ENCODE measurements at regions not wholly inside any gene's neighbourhood (a gene's known extent, or its start where the extent isn't known, plus 50 kb on each side); places are given as distances from the start of the nearest gene placed in this dataset.

GRCh38 chr9:3659647-3660046 is 133.8 kb upstream of the RFX3 start:
- DNase-seq (ENCODE audit: low spot score) (no peak), ATAC-seq (peak; percentile 52)
- Histone ChIP-seq H3K4me3 (no peak overlapping the region), H3K4me2 (no peak overlapping the region), H3K36me3 (ENCODE audit: insufficient read depth) (no peaks in the 10 kb centered on the region), H2AFZ (no peak overlapping the region; the same call in 1 of the 2 replicates), H3K9me2 (ENCODE audit: insufficient read depth) (no peaks in the 10 kb centered on the region), H3K27me3 (ENCODE audit: insufficient read depth) (no peaks in the 10 kb centered on the region), H3K27ac (ENCODE audit: low read depth) (no peak overlapping the region), H3K4me1 (ENCODE audit: insufficient read depth) (no peaks in the 10 kb centered on the region), H4K20me1 (replicated peaks; ENCODE audit: insufficient read depth) (no peaks in the 10 kb centered on the region), H3K79me2 (replicated peaks; ENCODE audit: insufficient read depth) (no peaks in the 10 kb centered on the region), H3F3A (replicated peaks; ENCODE audit: low read depth) (no peaks in the 10 kb centered on the region)
- peaks cover 3% of the 10 kb centered on the region for H3K27me3 Mint-ChIP-seq (ENCODE audit: insufficient read depth, low read depth, poor library complexity)
- H3K9me3 Mint-ChIP-seq, result no peaks in the 10 kb centered on the region
- TF ChIP-seq REST (IDR thresholded peaks at IDR 0.05; ENCODE audit: unreplicated experiment) (no peak), CTCF (conservative IDR thresholded peaks at IDR 0.05; ENCODE audit: low read depth in 2 of 2) (no peak)
- TF ChIP-seq, protein P1, sequence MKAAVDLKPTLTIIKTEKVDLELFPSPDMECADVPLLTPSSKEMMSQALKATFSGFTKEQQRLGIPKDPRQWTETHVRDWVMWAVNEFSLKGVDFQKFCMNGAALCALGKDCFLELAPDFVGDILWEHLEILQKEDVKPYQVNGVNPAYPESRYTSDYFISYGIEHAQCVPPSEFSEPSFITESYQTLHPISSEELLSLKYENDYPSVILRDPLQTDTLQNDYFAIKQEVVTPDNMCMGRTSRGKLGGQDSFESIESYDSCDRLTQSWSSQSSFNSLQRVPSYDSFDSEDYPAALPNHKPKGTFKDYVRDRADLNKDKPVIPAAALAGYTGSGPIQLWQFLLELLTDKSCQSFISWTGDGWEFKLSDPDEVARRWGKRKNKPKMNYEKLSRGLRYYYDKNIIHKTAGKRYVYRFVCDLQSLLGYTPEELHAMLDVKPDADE (IDR thresholded peaks at IDR 0.05), result no peak
- H3K36me3 Mint-ChIP-seq (ENCODE audit: low read depth), result no peaks in the 10 kb centered on the region
- H3K4me3 Mint-ChIP-seq, result no peak overlapping the region
- peaks cover 17% of the 10 kb centered on the region for H3K4me1 Mint-ChIP-seq
- H3K27ac Mint-ChIP-seq, result no peak overlapping the region

GRCh38 chr9:3658964-3659363 is 133.2 kb upstream of the RFX3 start:
- ATAC-seq, result no peak
- Histone ChIP-seq H3F3A (replicated peaks; ENCODE audit: low read depth) (no peaks in the 10 kb centered on the region), H3K36me3 (ENCODE audit: insufficient read depth) (no peaks in the 10 kb centered on the region), H3K4me1 (ENCODE audit: insufficient read depth) (no peaks in the 10 kb centered on the region), H3K27ac (ENCODE audit: low read depth) (no peak overlapping the region), H2AFZ (no peak overlapping the region; the same call in 1 of the 2 replicates), H3K27me3 (ENCODE audit: insufficient read depth) (no peaks in the 10 kb centered on the region), H4K20me1 (replicated peaks; ENCODE audit: insufficient read depth) (no peaks in the 10 kb centered on the region), H3K4me3 (no peak overlapping the region), H3K4me2 (no peak overlapping the region), H3K9me2 (ENCODE audit: insufficient read depth) (no peaks in the 10 kb centered on the region), H3K79me2 (replicated peaks; ENCODE audit: insufficient read depth) (no peaks in the 10 kb centered on the region)
- H3K36me3 Mint-ChIP-seq (ENCODE audit: low read depth), result no peaks in the 10 kb centered on the region
- peaks cover 3% of the 10 kb centered on the region for H3K27me3 Mint-ChIP-seq (ENCODE audit: insufficient read depth, low read depth, poor library complexity)
- H3K4me3 Mint-ChIP-seq, result no peak overlapping the region
- H3K9me3 Mint-ChIP-seq, result no peaks in the 10 kb centered on the region; the same call in 2 of the 3 replicates
- no peak overlapping the region for H3K27ac Mint-ChIP-seq
- no peak for DNase-seq (ENCODE audit: low spot score)
- H3K4me1 Mint-ChIP-seq, result peaks cover 17% of the 10 kb centered on the region
- no peak for TF ChIP-seq EZH2phosphoT487 (IDR thresholded peaks at IDR 0.05; ENCODE audit: unreplicated experiment)
- TF ChIP-seq ZNF114 (CRISPR knock-in tag; IDR thresholded peaks at IDR 0.05), result no peak
- no peak for TF ChIP-seq EZH2 (IDR thresholded peaks at IDR 0.05; ENCODE audit: low read depth, unreplicated experiment)
- no peak for TF ChIP-seq POLR2AphosphoS5 (IDR thresholded peaks at IDR 0.05; ENCODE audit: low read depth)
- TF ChIP-seq, protein P1 (IDR thresholded peaks at IDR 0.05), result no peak
- no peak for TF ChIP-seq ZNF331 (CRISPR knock-in tag; IDR thresholded peaks at IDR 0.05; ENCODE audit: low read depth)
- TF ChIP-seq JUNB (IDR thresholded peaks at IDR 0.05; ENCODE audit: unreplicated experiment), result no peak
- no peak for TF ChIP-seq STAT1 (IDR thresholded peaks at IDR 0.05; ENCODE audit: unreplicated experiment)
